HFF-Myc (cell line): ENCODE measurements at regions not wholly inside any gene's neighbourhood (a gene's known extent, or its start where the extent isn't known, plus 50 kb on each side); places are given as distances from the start of the nearest gene placed in this dataset.

Experiments used
- DNase-seq: peaks from one replicate; pipeline ENCODE4 v3.0.0-alpha.2; 2011; ENCODE audit warnings: low read depth; ENCODE audit errors: extremely low read depth
- H3K4me3 ChIP-seq: replicated peaks from 2 replicates; pipeline ENCODE4 v1.5.1; 2011; ENCODE audit warnings: low read depth, mild to moderate bottlenecking, control low read depth, low read length
- CTCF ChIP-seq: IDR thresholded peaks from 2 replicates; pipeline ENCODE4 v1.5.1; 2012; ENCODE audit warnings: mild to moderate bottlenecking, low read depth, low read length, control low read depth; ENCODE audit errors: missing control alignments

GRCh38 chr15:35973029-35973428 lies 427.1 kb upstream of the DPH6 start:
- DNase-seq = no peak
- TF ChIP-seq CTCF = no peak

DNA sequence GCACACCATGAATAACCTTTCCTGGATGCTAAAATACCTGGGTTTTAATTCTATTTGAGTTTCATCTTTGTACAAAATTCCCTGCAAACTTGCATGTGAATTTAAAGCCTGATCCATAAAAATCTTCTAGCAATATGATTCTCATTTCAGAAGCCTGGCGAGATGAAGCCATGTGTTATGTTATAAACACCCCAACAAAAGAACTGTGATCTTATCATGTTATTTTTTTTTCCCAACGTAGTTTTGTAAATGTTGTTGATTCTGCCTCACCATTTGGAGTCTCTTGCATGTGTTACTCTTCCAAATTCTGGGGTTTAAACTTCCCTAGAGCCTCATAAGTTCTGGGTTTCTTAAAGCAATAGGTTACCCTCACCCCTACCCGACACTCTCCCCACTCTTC lies 428.1 kb upstream of the DPH6 start:
- no peak for TF ChIP-seq CTCF
- no peak for DNase-seq
- no peak overlapping the region for H3K4me3 ChIP-seq

More at GRCh38 chr15:35973029-35973428, 427.1 kb upstream of the DPH6 start:
- H3K4me3 ChIP-seq = no peak overlapping the region

- H3K4me3 ChIP-seq = no peak overlapping the region
- TF ChIP-seq CTCF = no peak
- no peak for DNase-seq
Observed at GRCh38 chr15:35975941-35976340, 430.0 kb upstream of the DPH6 start.

DNA sequence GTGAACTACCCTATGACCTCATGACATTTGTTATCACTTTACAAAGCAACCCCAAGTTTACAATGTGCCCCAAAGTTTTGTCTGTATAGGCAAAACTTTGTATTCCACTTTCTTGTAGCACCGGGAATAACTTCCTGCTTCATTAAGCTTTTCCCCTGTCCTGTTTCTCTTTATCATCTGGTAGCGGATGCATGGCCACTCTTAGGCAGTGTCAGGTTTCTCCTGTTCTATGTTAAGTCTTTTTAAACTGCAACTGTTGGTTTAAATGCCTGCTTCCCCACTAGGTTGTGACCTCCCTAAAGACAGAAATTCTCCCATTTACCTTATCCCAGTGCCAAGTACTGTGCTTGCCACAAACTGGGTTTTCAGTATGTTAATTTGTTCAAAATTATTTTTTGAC lies 433.6 kb upstream of the DPH6 start:
- no peak overlapping the region for H3K4me3 ChIP-seq
- DNase-seq = no peak
- TF ChIP-seq CTCF = no peak

DNA sequence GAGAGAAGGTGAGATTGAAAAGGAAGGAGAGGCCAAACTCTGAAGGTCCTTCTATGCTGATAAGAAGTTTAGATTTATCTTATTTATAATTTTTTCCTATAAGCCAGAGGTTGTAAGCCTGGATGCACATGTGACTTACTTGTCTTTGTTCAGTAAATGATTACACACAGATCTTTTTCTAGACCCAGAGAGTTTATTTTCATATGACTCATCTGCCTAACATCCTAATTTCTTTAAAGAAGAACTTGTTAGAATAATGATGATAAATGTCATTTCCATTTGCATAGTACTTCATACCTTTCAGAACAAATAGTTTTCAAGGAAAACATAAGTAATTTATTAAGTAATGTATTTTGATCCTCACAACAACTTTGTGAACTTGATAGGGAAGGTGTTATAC lies 434.8 kb upstream of the DPH6 start:
- TF ChIP-seq CTCF = no peak
- no peak overlapping the region for H3K4me3 ChIP-seq
- no peak for DNase-seq

- H3K4me3 ChIP-seq = no peak overlapping the region
- no peak for TF ChIP-seq CTCF
- DNase-seq = no peak
Observed at GRCh38 chr15:35986191-35986721, 440.3 kb upstream of the DPH6 start.

DNA sequence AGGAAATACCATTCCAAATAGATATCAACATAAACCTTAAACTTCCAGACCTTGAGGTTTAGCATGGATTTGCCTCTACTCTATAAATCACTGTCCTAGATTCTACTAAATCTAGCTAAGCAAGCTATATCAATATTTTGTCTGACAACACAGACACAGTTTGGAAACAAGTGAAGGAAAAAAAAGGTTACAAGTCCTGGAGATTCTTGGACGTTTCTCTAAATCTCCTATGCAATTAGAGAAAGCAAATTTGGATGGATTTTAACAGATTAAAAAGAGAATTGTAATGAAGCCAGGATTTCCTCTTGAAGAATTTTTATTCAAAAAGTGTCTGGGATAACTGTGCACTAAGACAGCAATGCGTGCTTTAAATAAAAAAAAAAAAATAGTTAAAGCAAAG lies 441.1 kb upstream of the DPH6 start:
- TF ChIP-seq CTCF = no peak
- DNase-seq = no peak
- H3K4me3 ChIP-seq = no peak overlapping the region
